Glutamatergic neuron (in vitro differentiated cells): ENCODE measurements at regions not wholly inside any gene's neighbourhood (a gene's known extent, or its start where the extent isn't known, plus 50 kb on each side); places are given as distances from the start of the nearest gene placed in this dataset.

Experiments
- DNase-seq: peaks from one replicate; pipeline ENCODE4 v3.0.0; 2022
- H3K27ac Mint-ChIP-seq: one replicate; pipeline ENCODE4 v1.8.0; 2020; ENCODE audit warnings: mild to moderate bottlenecking, mixed read lengths, inconsistent platforms; ENCODE audit not compliant: unreplicated experiment
- H3K27me3 Mint-ChIP-seq: one replicate; pipeline ENCODE4 v1.8.0; 2020; ENCODE audit warnings: mild to moderate bottlenecking, moderate library complexity, mixed read lengths, inconsistent platforms; ENCODE audit not compliant: unreplicated experiment
- H3K36me3 Mint-ChIP-seq: one replicate; pipeline ENCODE4 v1.8.0; 2020; ENCODE audit warnings: mild to moderate bottlenecking, mixed read lengths, inconsistent platforms; ENCODE audit not compliant: unreplicated experiment
- H3K4me1 Mint-ChIP-seq: one replicate; pipeline ENCODE4 v1.8.0; 2020; ENCODE audit warnings: mild to moderate bottlenecking, low read depth, mixed read lengths, inconsistent platforms; ENCODE audit not compliant: unreplicated experiment
- H3K4me3 Mint-ChIP-seq: one replicate; pipeline ENCODE4 v1.8.0; 2020; ENCODE audit warnings: mild to moderate bottlenecking, mixed read lengths, inconsistent platforms; ENCODE audit not compliant: unreplicated experiment
- H3K9me3 Mint-ChIP-seq: one replicate; pipeline ENCODE4 v1.8.0; 2020; ENCODE audit warnings: mild to moderate bottlenecking, moderate library complexity, mixed read lengths, inconsistent platforms; ENCODE audit not compliant: unreplicated experiment
- TF ChIP-seq, protein P1 (sequence below): fragments of 200-600 bp; sonication (generic); IDR thresholded peaks from one replicate; pipeline ENCODE4 v1.5.0; 2021; ENCODE audit not compliant: partially characterized antibody, unreplicated experiment

GRCh38 chr9:118321788-118322187 lies 617.6 kb downstream of the TLR4 start:
- Mint-ChIP-seq H3K4me1 (no peaks in the 10 kb centered on the region), H3K27me3 (no peaks in the 10 kb centered on the region), H3K36me3 (no peaks in the 10 kb centered on the region), H3K4me3 (no peak overlapping the region), H3K27ac (no peak overlapping the region), H3K9me3 (no peaks in the 10 kb centered on the region)
- TF ChIP-seq, protein P1, sequence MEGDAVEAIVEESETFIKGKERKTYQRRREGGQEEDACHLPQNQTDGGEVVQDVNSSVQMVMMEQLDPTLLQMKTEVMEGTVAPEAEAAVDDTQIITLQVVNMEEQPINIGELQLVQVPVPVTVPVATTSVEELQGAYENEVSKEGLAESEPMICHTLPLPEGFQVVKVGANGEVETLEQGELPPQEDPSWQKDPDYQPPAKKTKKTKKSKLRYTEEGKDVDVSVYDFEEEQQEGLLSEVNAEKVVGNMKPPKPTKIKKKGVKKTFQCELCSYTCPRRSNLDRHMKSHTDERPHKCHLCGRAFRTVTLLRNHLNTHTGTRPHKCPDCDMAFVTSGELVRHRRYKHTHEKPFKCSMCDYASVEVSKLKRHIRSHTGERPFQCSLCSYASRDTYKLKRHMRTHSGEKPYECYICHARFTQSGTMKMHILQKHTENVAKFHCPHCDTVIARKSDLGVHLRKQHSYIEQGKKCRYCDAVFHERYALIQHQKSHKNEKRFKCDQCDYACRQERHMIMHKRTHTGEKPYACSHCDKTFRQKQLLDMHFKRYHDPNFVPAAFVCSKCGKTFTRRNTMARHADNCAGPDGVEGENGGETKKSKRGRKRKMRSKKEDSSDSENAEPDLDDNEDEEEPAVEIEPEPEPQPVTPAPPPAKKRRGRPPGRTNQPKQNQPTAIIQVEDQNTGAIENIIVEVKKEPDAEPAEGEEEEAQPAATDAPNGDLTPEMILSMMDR = no peak
- no peak for DNase-seq

DNA sequence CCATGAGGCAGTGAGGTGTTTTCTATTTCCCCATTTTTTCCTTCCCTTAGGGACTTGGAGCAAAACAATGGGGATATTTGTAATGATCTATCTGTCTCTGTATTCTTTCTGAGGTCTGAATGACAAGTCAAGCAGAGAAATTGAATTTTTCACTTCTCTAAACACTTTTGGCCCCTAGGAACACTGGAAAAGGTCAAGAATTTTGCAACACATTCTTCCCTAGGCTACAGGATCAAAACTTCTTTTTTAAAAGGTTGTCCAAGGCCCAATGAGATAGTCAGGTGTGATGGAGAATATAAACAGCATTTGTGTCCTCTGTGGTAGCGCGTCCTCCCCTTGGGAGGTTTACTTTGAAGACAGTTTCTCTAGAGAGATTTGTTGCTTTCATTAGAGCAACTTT lies 620.5 kb downstream of the TLR4 start:
- Mint-ChIP-seq H3K27me3 (no peaks in the 10 kb centered on the region), H3K27ac (no peak overlapping the region), H3K36me3 (no peaks in the 10 kb centered on the region), H3K4me3 (no peak overlapping the region), H3K9me3 (no peaks in the 10 kb centered on the region), H3K4me1 (no peaks in the 10 kb centered on the region)
- TF ChIP-seq, protein P1 = no peak
- no peak for DNase-seq

- Mint-ChIP-seq H3K36me3 (no peaks in the 10 kb centered on the region), H3K27me3 (no peaks in the 10 kb centered on the region), H3K4me1 (no peaks in the 10 kb centered on the region), H3K4me3 (no peak overlapping the region), H3K27ac (no peak overlapping the region), H3K9me3 (no peaks in the 10 kb centered on the region)
- TF ChIP-seq, protein P1 = no peak
- DNase-seq = no peak
These were observed 621.6 kb downstream of the TLR4 start for GRCh38 chr9:118325757-118326156.

GRCh38 chr9:118326326-118326725 lies 622.1 kb downstream of the TLR4 start:
- H3K4me1 Mint-ChIP-seq = no peaks in the 10 kb centered on the region
- H3K27me3 Mint-ChIP-seq = no peaks in the 10 kb centered on the region
- DNase-seq = no peak
- no peaks in the 10 kb centered on the region for H3K9me3 Mint-ChIP-seq
- H3K27ac Mint-ChIP-seq = no peak overlapping the region
- H3K4me3 Mint-ChIP-seq = no peak overlapping the region
- H3K36me3 Mint-ChIP-seq = no peaks in the 10 kb centered on the region
- TF ChIP-seq, protein P1 = no peak

GRCh38 chr9:118330191-118330986 lies 626.2 kb downstream of the TLR4 start:
- no peaks in the 10 kb centered on the region for H3K4me1 Mint-ChIP-seq
- H3K27ac Mint-ChIP-seq = no peak overlapping the region
- H3K9me3 Mint-ChIP-seq = no peaks in the 10 kb centered on the region
- no peak overlapping the region for H3K4me3 Mint-ChIP-seq
- no peaks in the 10 kb centered on the region for H3K36me3 Mint-ChIP-seq
- TF ChIP-seq, protein P1 = no peak
- no peak for DNase-seq
- H3K27me3 Mint-ChIP-seq = no peaks in the 10 kb centered on the region
